ENCODE measurements at regions not wholly inside any gene's neighbourhood (a gene's known extent, or its start where the extent isn't known, plus 50 kb on each side); places are given as distances from the start of the nearest gene placed in this dataset.
"Not testable (repeated sequence)": the region's sequence is repeated elsewhere in the genome, so short reads cannot be mapped to it uniquely, and the experiment has no call there.

- Histone ChIP-seq H3K27ac (ENCODE audit: poor library complexity, severe bottlenecking) (no peak overlapping the region), H3K4me1 (ENCODE audit: insufficient read depth, poor library complexity, severe bottlenecking) (no peaks in the 10 kb centered on the region), H3K36me3 (ENCODE audit: low read depth) (no peaks in the 10 kb centered on the region), H3K4me3 (ENCODE audit: severe bottlenecking) (no peak overlapping the region), H3K27me3 (ENCODE audit: insufficient read depth, poor library complexity, severe bottlenecking) (no peaks in the 10 kb centered on the region), H3K9me3 (ENCODE audit: severe bottlenecking) (no peaks in the 10 kb centered on the region)
- TF ChIP-seq CTCF (IDR thresholded peaks at IDR 0.05; ENCODE audit: poor library complexity, severe bottlenecking): peak; percentile 25
- ATAC-seq (ENCODE audit: low read depth): no peak
- DNase-seq (ENCODE audit: low spot score): no peak
Observed at GRCh38 chr12:116673681-116674111, 64.2 kb downstream of the SPRING1 start.

GRCh38 chr12:116672842-116673516 is 64.9 kb downstream of the SPRING1 start:
- no peaks in the 10 kb centered on the region for H3K36me3 ChIP-seq (ENCODE audit: low read depth)
- DNase-seq (ENCODE audit: low spot score): no peak
- H3K27ac ChIP-seq (ENCODE audit: poor library complexity, severe bottlenecking): no peak overlapping the region
- ATAC-seq (ENCODE audit: low read depth): no peak
- H3K4me3 ChIP-seq (ENCODE audit: severe bottlenecking): no peak overlapping the region
- H3K4me1 ChIP-seq (ENCODE audit: insufficient read depth, poor library complexity, severe bottlenecking): no peaks in the 10 kb centered on the region
- H3K27me3 ChIP-seq (ENCODE audit: insufficient read depth, poor library complexity, severe bottlenecking): no peaks in the 10 kb centered on the region
- no peak for TF ChIP-seq CTCF (IDR thresholded peaks at IDR 0.05; ENCODE audit: poor library complexity, severe bottlenecking)
- H3K9me3 ChIP-seq (ENCODE audit: severe bottlenecking): no peaks in the 10 kb centered on the region

GRCh38 chr12:116672010-116672409 is 65.9 kb downstream of the SPRING1 start:
- H3K9me3 ChIP-seq (ENCODE audit: severe bottlenecking): no peaks in the 10 kb centered on the region
- no peak for TF ChIP-seq CTCF (IDR thresholded peaks at IDR 0.05; ENCODE audit: poor library complexity, severe bottlenecking)
- H3K27me3 ChIP-seq (ENCODE audit: insufficient read depth, poor library complexity, severe bottlenecking): no peaks in the 10 kb centered on the region
- no peak overlapping the region for H3K4me3 ChIP-seq (ENCODE audit: severe bottlenecking)
- ATAC-seq (ENCODE audit: low read depth) (no peak), DNase-seq (ENCODE audit: low spot score) (no peak)
- H3K36me3 ChIP-seq (ENCODE audit: low read depth): no peaks in the 10 kb centered on the region
- H3K4me1 ChIP-seq (ENCODE audit: insufficient read depth, poor library complexity, severe bottlenecking): no peaks in the 10 kb centered on the region
- H3K27ac ChIP-seq (ENCODE audit: poor library complexity, severe bottlenecking): no peak overlapping the region

- Histone ChIP-seq H3K27me3 (ENCODE audit: insufficient read depth, poor library complexity, severe bottlenecking) (no peaks in the 10 kb centered on the region), H3K4me3 (ENCODE audit: severe bottlenecking) (no peak overlapping the region), H3K36me3 (ENCODE audit: low read depth) (no peaks in the 10 kb centered on the region), H3K27ac (ENCODE audit: poor library complexity, severe bottlenecking) (no peak overlapping the region), H3K9me3 (ENCODE audit: severe bottlenecking) (no peaks in the 10 kb centered on the region), H3K4me1 (ENCODE audit: insufficient read depth, poor library complexity, severe bottlenecking) (no peaks in the 10 kb centered on the region)
- TF ChIP-seq CTCF (IDR thresholded peaks at IDR 0.05; ENCODE audit: poor library complexity, severe bottlenecking): no peak
- no peak for ATAC-seq (ENCODE audit: low read depth)
- no peak for DNase-seq (ENCODE audit: low spot score)
Observed at GRCh38 chr12:116670859-116671258, 67.0 kb downstream of the SPRING1 start.

- H3K27me3 ChIP-seq (ENCODE audit: insufficient read depth, poor library complexity, severe bottlenecking): no peaks in the 10 kb centered on the region
- H3K4me3 ChIP-seq (ENCODE audit: severe bottlenecking): no peak overlapping the region
- TF ChIP-seq CTCF (IDR thresholded peaks at IDR 0.05; ENCODE audit: poor library complexity, severe bottlenecking): no peak
- no peak overlapping the region for H3K27ac ChIP-seq (ENCODE audit: poor library complexity, severe bottlenecking)
- ATAC-seq (ENCODE audit: low read depth) (no peak), DNase-seq (ENCODE audit: low spot score) (no peak)
- H3K4me1 ChIP-seq (ENCODE audit: insufficient read depth, poor library complexity, severe bottlenecking): no peaks in the 10 kb centered on the region
- H3K9me3 ChIP-seq (ENCODE audit: severe bottlenecking): no peaks in the 10 kb centered on the region
- H3K36me3 ChIP-seq (ENCODE audit: low read depth): no peaks in the 10 kb centered on the region
Observed at GRCh38 chr12:116667752-116668151, 70.1 kb downstream of the SPRING1 start.

- not testable (repeated sequence) for H3K9me3 ChIP-seq (ENCODE audit: severe bottlenecking); H3K4me1 ChIP-seq (ENCODE audit: insufficient read depth, poor library complexity, severe bottlenecking); H3K4me3 ChIP-seq (ENCODE audit: severe bottlenecking); DNase-seq (ENCODE audit: low spot score); H3K36me3 ChIP-seq (ENCODE audit: low read depth); H3K27ac ChIP-seq (ENCODE audit: poor library complexity, severe bottlenecking); ATAC-seq (ENCODE audit: low read depth); H3K27me3 ChIP-seq (ENCODE audit: insufficient read depth, poor library complexity, severe bottlenecking)
Observed at GRCh38 chr12:116666829-116667228, 71.0 kb downstream of the SPRING1 start.

All from RWPE2 (cell line).